Hepatocyte (in vitro differentiated cells): ENCODE measurements at regions not wholly inside any gene's neighbourhood (a gene's known extent, or its start where the extent isn't known, plus 50 kb on each side); places are given as distances from the start of the nearest gene placed in this dataset.
A peak's percentile ranks its signal among the peaks of the same experiment; 100 is the strongest.

Experiments used
- DNase-seq: peaks from one replicate; pipeline ENCODE4 v3.0.0-alpha.2; 2016; ENCODE audit warnings: low spot score
- H2AFZ ChIP-seq: fragments of 200-600 bp; sonication (generic); 2 replicates; pipeline ENCODE4 v1.6.0; 2016; ENCODE audit warnings: antibody characterized with exemption, mild to moderate bottlenecking
- H3K27ac ChIP-seq: fragments of 200-600 bp; sonication (generic); 2 replicates; pipeline ENCODE4 v1.5.1; 2016; ENCODE audit warnings: mild to moderate bottlenecking
- H3K27me3 ChIP-seq: fragments of 200-600 bp; sonication (generic); 2 replicates; pipeline ENCODE4 v1.6.1; 2016
- H3K36me3 ChIP-seq: fragments of 200-600 bp; sonication (generic); replicated peaks from 2 replicates; pipeline ENCODE4 v1.5.1; 2016; ENCODE audit warnings: low read depth; ENCODE audit not compliant: insufficient read depth
- H3K4me1 ChIP-seq: fragments of 200-600 bp; sonication (generic); 2 replicates; pipeline ENCODE4 v1.5.1; 2016; ENCODE audit warnings: mild to moderate bottlenecking, moderate library complexity; ENCODE audit not compliant: insufficient read depth
- H3K4me2 ChIP-seq: fragments of 200-600 bp; sonication (generic); 2 replicates; pipeline ENCODE4 v1.6.0; 2016
- H3K4me3 ChIP-seq: fragments of 200-600 bp; sonication (generic); 2 replicates; pipeline ENCODE4 v1.5.1; 2016; ENCODE audit warnings: mild to moderate bottlenecking
- H3K79me2 ChIP-seq: fragments of 200-600 bp; sonication (generic); 2 replicates; pipeline ENCODE4 v1.6.0; 2017; ENCODE audit warnings: mild to moderate bottlenecking
- H3K9me2 ChIP-seq: fragments of 200-600 bp; sonication (generic); replicated peaks from 2 replicates; pipeline ENCODE4 v1.6.0; 2017; ENCODE audit warnings: mild to moderate bottlenecking; ENCODE audit not compliant: insufficient read depth
- H3K9me3 ChIP-seq: fragments of 200-600 bp; sonication (generic); 2 replicates; pipeline ENCODE4 v1.5.1; 2016; ENCODE audit warnings: low read depth, mild to moderate bottlenecking
- H4K20me1 ChIP-seq: fragments of 200-600 bp; sonication (generic); 2 replicates; pipeline ENCODE4 v1.6.0; 2016; ENCODE audit warnings: mild to moderate bottlenecking; ENCODE audit not compliant: insufficient read depth, poor library complexity, severe bottlenecking
- EZH2 ChIP-seq: fragments of 200-600 bp; sonication (generic); IDR thresholded peaks from 2 replicates; pipeline ENCODE4 v1.6.1; 2016; ENCODE audit warnings: antibody characterized with exemption, mild to moderate bottlenecking, borderline replicate concordance
- EZH2phosphoT487 ChIP-seq: fragments of 200-600 bp; sonication (generic); IDR thresholded peaks from one replicate; pipeline ENCODE4 v1.6.1; 2018; ENCODE audit warnings: antibody characterized with exemption, mild to moderate bottlenecking, low read depth, moderate library complexity; ENCODE audit not compliant: unreplicated experiment, severe bottlenecking
- WGBS: methylation state at CpG from one replicate; pipeline ENCODE4 v1.1.6; 2016; ENCODE audit warnings: low lambda C conversion rate; ENCODE audit errors: missing lambda C conversion rate; 5-methylcytosine and 5-hydroxymethylcytosine counted together
- TF ChIP-seq, protein P1 (sequence below): fragments of 200-600 bp; sonication (generic); IDR thresholded peaks from 2 replicates; pipeline ENCODE4 v1.5.1; 2016; ENCODE audit warnings: antibody characterized with exemption, mild to moderate bottlenecking; ENCODE audit not compliant: poor library complexity

DNA sequence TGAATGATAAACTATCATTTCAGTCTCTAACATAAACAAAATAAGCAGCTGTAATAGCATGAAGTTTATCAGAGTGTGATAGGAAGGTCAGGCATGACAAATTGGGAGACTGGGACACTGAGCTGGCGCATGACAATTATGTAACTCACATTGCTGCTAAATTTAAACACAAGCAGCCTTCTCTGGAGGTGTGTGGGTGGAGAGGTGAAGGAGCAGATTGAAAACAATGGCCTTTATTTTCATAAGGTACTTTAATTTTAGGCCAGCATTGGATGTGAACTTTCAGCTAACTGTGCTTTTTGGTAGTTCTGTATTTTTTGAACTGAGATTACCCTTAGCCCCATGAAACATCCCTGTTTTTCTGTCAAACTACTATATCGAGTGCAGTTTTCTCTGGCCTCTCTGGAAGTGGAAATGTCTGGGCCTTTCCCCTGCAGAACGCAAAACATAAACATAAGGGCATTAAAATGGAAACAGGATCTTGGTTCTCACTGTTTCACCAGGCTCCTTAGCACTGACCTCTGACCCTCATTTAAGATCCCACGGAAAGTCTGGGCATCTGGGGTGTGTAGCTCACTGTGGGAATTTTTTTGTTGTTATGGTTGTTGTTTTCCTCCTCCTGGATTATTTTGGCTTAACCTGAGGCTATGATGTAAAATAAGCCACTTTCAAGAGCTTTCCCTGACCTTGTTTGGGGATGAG, 160.1 kb upstream of the DPH6 start:
- Histone ChIP-seq H3K4me3 (no peak overlapping the region), H3K4me2 (no peak overlapping the region), H3K27ac (peak overlapping the region; percentile 20), H3K9me2 (no peaks in the 10 kb centered on the region), H3K36me3 (no peaks in the 10 kb centered on the region), H4K20me1 (no peaks in the 10 kb centered on the region), H3K9me3 (no peaks in the 10 kb centered on the region), H3K27me3 (no peaks in the 10 kb centered on the region), H2AFZ (no peak overlapping the region), H3K4me1 (peaks cover 18% of the 10 kb centered on the region), H3K79me2 (no peaks in the 10 kb centered on the region)
- 32% methylated on average over 4 of the region's 4 CpGs for WGBS
- TF ChIP-seq EZH2, result no peak
- DNase-seq, result no peak

DNA sequence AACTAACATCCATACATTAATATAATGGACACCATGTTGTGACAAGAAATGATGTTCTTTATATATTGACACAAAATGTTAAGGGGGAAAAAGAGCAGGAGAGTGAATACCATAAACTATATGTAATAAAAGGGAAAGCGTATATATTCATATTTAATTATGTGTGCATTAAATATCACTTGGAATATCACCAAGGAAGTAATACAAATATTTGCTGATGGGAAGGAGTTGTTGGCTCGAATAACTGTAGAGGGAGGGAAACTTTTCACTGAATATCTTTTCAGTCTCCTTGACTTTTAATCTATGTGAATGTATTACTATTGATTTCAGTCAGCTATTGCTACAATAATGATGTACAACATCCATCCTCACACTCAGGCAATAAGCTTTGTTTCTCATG, 167.0 kb upstream of the DPH6 start:
- no peaks in the 10 kb centered on the region for H3K4me1 ChIP-seq
- H3K79me2 ChIP-seq, result no peaks in the 10 kb centered on the region
- H3K27ac ChIP-seq, result no peak overlapping the region
- no peaks in the 10 kb centered on the region for H3K9me3 ChIP-seq
- H3K4me2 ChIP-seq, result no peak overlapping the region
- H3K27me3 ChIP-seq, result no peaks in the 10 kb centered on the region
- H3K4me3 ChIP-seq, result no peak overlapping the region
- no peaks in the 10 kb centered on the region for H3K9me2 ChIP-seq
- no peak for TF ChIP-seq EZH2
- no peaks in the 10 kb centered on the region for H3K36me3 ChIP-seq
- no peak overlapping the region for H2AFZ ChIP-seq
- no peaks in the 10 kb centered on the region for H4K20me1 ChIP-seq
- WGBS, result 84% methylated on average over 2 of the region's 2 CpGs
- DNase-seq, result no peak

DNA sequence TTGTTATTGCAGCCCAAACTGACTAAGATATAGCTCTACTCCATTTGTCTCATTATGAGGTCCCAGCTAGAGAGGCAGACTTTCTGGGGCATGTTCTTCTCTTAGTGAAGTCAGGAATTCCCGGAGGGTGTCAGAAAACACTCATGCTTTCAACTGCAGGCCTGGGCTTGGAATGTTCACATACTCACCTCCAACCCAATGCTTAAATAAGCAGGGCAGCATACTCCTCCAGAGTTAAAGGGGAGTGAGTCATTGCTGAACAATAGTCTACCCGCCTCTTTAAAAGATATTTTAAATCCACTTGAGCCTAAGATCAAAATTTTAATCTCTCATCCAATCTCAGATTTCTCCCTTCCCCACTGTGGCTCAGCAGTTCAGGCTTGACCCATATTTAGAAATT, 167.8 kb upstream of the DPH6 start:
- Histone ChIP-seq H3K27me3 (no peaks in the 10 kb centered on the region), H3K27ac (no peak overlapping the region), H3K4me2 (no peak overlapping the region), H2AFZ (no peak overlapping the region), H3K4me1 (no peaks in the 10 kb centered on the region), H3K9me2 (no peaks in the 10 kb centered on the region), H3K9me3 (no peaks in the 10 kb centered on the region), H3K79me2 (no peaks in the 10 kb centered on the region), H3K4me3 (no peak overlapping the region), H4K20me1 (no peaks in the 10 kb centered on the region), H3K36me3 (no peaks in the 10 kb centered on the region)
- 49% methylated on average over 2 of the region's 2 CpGs for WGBS
- TF ChIP-seq EZH2, result no peak
- TF ChIP-seq, protein P1, sequence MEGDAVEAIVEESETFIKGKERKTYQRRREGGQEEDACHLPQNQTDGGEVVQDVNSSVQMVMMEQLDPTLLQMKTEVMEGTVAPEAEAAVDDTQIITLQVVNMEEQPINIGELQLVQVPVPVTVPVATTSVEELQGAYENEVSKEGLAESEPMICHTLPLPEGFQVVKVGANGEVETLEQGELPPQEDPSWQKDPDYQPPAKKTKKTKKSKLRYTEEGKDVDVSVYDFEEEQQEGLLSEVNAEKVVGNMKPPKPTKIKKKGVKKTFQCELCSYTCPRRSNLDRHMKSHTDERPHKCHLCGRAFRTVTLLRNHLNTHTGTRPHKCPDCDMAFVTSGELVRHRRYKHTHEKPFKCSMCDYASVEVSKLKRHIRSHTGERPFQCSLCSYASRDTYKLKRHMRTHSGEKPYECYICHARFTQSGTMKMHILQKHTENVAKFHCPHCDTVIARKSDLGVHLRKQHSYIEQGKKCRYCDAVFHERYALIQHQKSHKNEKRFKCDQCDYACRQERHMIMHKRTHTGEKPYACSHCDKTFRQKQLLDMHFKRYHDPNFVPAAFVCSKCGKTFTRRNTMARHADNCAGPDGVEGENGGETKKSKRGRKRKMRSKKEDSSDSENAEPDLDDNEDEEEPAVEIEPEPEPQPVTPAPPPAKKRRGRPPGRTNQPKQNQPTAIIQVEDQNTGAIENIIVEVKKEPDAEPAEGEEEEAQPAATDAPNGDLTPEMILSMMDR, result no peak
- TF ChIP-seq EZH2phosphoT487, result no peak
- no peak for DNase-seq

DNA sequence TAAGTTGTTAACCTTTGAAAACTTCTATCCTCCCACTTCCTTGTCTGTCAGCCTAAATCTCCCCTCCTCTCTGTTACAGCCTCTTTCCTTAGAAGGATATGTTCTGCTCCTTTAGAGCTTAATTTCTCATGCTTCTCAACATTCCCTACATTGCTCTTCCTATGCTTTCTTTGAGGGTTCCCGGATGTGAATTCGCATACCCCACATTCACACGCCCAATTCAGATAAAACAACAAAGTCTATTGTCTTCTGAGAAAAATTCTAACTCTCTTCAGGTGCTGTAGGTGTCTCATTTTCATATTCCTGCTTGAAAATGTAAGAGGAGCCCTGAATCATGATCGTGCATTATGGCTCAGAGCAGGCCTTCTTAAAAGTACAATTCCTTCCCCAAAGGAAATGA, 171.8 kb upstream of the DPH6 start:
- 92% methylated on average over 4 of the region's 4 CpGs for WGBS
- H3K4me1 ChIP-seq, result no peaks in the 10 kb centered on the region
- no peak for DNase-seq
- no peak overlapping the region for H3K4me2 ChIP-seq
- TF ChIP-seq EZH2, result no peak
- TF ChIP-seq, protein P1, result no peak
- TF ChIP-seq EZH2phosphoT487, result no peak
- no peak overlapping the region for H3K27ac ChIP-seq
- no peak overlapping the region for H2AFZ ChIP-seq
- no peaks in the 10 kb centered on the region for H3K79me2 ChIP-seq
- no peaks in the 10 kb centered on the region for H3K9me2 ChIP-seq
- no peaks in the 10 kb centered on the region for H3K9me3 ChIP-seq
- H3K36me3 ChIP-seq, result no peaks in the 10 kb centered on the region
- H3K4me3 ChIP-seq, result no peak overlapping the region
- H3K27me3 ChIP-seq, result no peaks in the 10 kb centered on the region
- no peaks in the 10 kb centered on the region for H4K20me1 ChIP-seq
